Gastroesophageal sphincter (tissue), 4 donors: ENCODE measurements at regions not wholly inside any gene's neighbourhood (a gene's known extent, or its start where the extent isn't known, plus 50 kb on each side); places are given as distances from the start of the nearest gene placed in this dataset.

Experiments used
- ATAC-seq: fragments of 150-250 bp; one replicate; pipeline ENCODE4 v1.9.1; 2016; ENCODE audit warnings: mild to moderate bottlenecking, moderate library complexity
- H3K27ac ChIP-seq, 4 donors: fragments of 200-600 bp; sonication (generic) in 3 of 4; 1 replicate in 3 of 4; 2 replicates in 1 of 4; pipeline ENCODE4 v1.5.1; 2016 to 2019
- H3K27me3 ChIP-seq: fragments of 200-600 bp; sonication (generic); one replicate; pipeline ENCODE4 v1.5.1; 2019
- H3K36me3 ChIP-seq, 2 donors: fragments of 200-600 bp; sonication (generic); one replicate each; pipeline ENCODE4 v1.5.1; 2019; ENCODE audit warnings: control low read depth in 1 of 2
- H3K4me1 ChIP-seq, 3 donors: fragments of 200-600 bp; sonication (generic); 1 replicate in 2 of 3; 2 replicates in 1 of 3; pipeline ENCODE4 v1.5.1; 2016 to 2019; ENCODE audit warnings: control low read depth in 2 of 3
- H3K4me3 ChIP-seq, 2 donors: fragments of 200-600 bp; sonication (generic); one replicate each; pipeline ENCODE4 v1.5.1; 2019; ENCODE audit warnings: mild to moderate bottlenecking in 1 of 2, moderate library complexity in 1 of 2
- H3K9me3 ChIP-seq, 3 donors: fragments of 200-600 bp; sonication (generic); one replicate each; pipeline ENCODE4 v1.5.1; 2017 to 2019; ENCODE audit warnings: control low read depth in 2 of 3
- EP300 ChIP-seq: sonication (generic); formaldehyde crosslinking; IDR thresholded peaks from one replicate; pipeline ENCODE4 v1.6.1; 2017; ENCODE audit warnings: antibody characterized with exemption, mild to moderate bottlenecking
- POLR2A ChIP-seq, 2 donors: fragments of 450-650 bp; IDR thresholded peaks; one replicate each; pipeline ENCODE4 v1.6.1; 2017; ENCODE audit warnings: antibody characterized with exemption in 2 of 2, mild to moderate bottlenecking in 2 of 2, moderate library complexity in 1 of 2
- POLR2AphosphoS5 ChIP-seq: sonication (generic); formaldehyde crosslinking; IDR thresholded peaks from one replicate; pipeline ENCODE4 v1.6.1; 2017; ENCODE audit warnings: antibody characterized with exemption
- WGBS, 2 donors: methylation state at CpG; one replicate each; pipeline ENCODE4 v1.1.5; 2018; ENCODE audit warnings: low coverage in 1 of 2; 5-methylcytosine and 5-hydroxymethylcytosine counted together
- TF ChIP-seq, protein P1 (sequence below), 4 experiments: fragments of 200-600 bp in 2 of 4; fragments of 450-650 bp in 2 of 4; sonication (generic) in 1 of 4; IDR thresholded peaks; one replicate each; pipeline ENCODE4 v1.5.1; 2017 to 2019; ENCODE audit warnings: antibody characterized with exemption in 4 of 4, mild to moderate bottlenecking in 2 of 4, moderate library complexity in 2 of 4

DNA sequence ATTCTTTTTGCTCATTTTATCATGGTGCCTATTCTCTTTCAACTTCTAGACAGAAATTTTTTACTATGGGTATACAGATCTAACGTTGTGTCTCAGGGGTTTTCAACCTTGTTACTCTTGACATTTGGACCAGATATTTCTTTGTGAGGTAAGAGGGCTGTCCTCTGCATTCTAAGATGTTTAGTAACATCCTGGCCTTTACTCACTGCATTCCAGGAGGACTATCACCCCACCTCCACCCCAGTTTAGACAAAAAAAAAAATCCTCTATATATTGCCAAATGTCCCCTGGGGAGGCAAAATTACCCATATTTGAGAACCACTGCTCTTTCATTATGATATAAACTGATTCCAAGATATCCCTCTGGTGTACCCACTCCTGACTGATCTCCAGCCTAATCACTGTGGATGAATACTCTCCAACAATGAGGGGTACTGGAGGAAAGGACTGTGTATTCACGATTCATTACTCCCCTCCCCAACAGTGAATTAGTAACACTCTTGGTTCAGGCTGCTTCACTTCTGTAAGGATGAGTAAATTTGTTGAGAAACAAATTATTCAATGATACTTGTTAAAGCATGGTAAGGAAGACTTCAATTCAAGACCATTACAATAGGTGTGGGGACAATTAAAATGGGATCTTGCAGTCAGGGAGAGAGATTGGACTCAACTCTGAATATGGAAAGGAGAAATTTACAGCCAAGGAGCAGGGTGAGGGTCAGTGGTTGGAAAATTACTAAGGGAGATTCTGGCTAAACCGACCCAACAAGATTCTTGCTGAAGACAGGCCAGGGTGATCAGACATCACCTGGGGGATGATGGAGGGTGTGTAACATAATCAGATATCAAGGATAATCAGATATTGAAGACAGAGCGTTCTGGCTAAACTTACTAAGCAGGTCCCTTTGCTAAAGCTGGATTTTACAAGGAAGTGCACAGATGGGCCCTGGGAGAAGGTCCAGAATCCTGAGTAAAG lies 123.8 kb upstream of the DAZL start:
- H3K4me1 ChIP-seq, result no peaks in the 10 kb centered on the region
- H3K36me3 ChIP-seq, result no peaks in the 10 kb centered on the region
- no peak overlapping the region for H3K4me3 ChIP-seq
- ATAC-seq, result no peak
- peaks cover 0 to 27% (median 0%) of the 10 kb centered on the region in 3 donors for H3K9me3 ChIP-seq
- no peak overlapping the region for H3K27ac ChIP-seq
- TF ChIP-seq POLR2AphosphoS5, result no peak
- TF ChIP-seq, protein P1, sequence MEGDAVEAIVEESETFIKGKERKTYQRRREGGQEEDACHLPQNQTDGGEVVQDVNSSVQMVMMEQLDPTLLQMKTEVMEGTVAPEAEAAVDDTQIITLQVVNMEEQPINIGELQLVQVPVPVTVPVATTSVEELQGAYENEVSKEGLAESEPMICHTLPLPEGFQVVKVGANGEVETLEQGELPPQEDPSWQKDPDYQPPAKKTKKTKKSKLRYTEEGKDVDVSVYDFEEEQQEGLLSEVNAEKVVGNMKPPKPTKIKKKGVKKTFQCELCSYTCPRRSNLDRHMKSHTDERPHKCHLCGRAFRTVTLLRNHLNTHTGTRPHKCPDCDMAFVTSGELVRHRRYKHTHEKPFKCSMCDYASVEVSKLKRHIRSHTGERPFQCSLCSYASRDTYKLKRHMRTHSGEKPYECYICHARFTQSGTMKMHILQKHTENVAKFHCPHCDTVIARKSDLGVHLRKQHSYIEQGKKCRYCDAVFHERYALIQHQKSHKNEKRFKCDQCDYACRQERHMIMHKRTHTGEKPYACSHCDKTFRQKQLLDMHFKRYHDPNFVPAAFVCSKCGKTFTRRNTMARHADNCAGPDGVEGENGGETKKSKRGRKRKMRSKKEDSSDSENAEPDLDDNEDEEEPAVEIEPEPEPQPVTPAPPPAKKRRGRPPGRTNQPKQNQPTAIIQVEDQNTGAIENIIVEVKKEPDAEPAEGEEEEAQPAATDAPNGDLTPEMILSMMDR (IDR thresholded peaks at IDR 0.05), result no peak
- no peak for TF ChIP-seq POLR2A (IDR thresholded peaks at IDR 0.05)
- no peak for TF ChIP-seq EP300
- H3K27me3 ChIP-seq, result no peaks in the 10 kb centered on the region
- 60 to 91% methylated on average over 3 to 4 of the region's 4 CpGs for WGBS, 2 donors

DNA sequence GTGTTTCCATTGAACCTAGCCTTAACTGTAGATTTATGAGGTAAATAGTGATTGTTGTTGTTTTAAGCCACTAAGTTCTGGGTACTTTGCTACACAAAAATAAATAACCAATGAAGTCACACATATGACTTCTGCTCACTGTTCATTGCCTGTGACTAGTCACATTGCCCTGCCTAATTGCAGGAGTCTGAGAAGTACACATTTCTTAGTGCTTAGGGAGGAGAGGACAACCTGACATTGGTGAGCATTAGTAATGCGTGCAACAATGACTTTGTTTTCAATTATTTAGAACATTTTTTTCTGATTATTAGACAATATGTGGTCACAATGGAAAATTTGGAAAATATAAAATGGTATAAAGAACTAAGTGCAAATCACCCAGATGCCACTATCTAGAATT lies 133.2 kb upstream of the DAZL start:
- H3K4me3 ChIP-seq, result no peak overlapping the region
- H3K27me3 ChIP-seq, result no peaks in the 10 kb centered on the region
- H3K9me3 ChIP-seq, result peaks cover 0 to 15% (median 0%) of the 10 kb centered on the region in 3 donors
- no peak overlapping the region for H3K27ac ChIP-seq
- no peaks in the 10 kb centered on the region for H3K4me1 ChIP-seq
- ATAC-seq, result no peak
- 75 to 91% methylated on average over 1 of the region's 1 CpG for WGBS, 2 donors
- H3K36me3 ChIP-seq, result no peaks in the 10 kb centered on the region
- TF ChIP-seq, protein P1 (IDR thresholded peaks at IDR 0.05), result no peak
- no peak for TF ChIP-seq POLR2A (IDR thresholded peaks at IDR 0.05)
- TF ChIP-seq POLR2AphosphoS5, result no peak
- TF ChIP-seq EP300, result no peak

DNA sequence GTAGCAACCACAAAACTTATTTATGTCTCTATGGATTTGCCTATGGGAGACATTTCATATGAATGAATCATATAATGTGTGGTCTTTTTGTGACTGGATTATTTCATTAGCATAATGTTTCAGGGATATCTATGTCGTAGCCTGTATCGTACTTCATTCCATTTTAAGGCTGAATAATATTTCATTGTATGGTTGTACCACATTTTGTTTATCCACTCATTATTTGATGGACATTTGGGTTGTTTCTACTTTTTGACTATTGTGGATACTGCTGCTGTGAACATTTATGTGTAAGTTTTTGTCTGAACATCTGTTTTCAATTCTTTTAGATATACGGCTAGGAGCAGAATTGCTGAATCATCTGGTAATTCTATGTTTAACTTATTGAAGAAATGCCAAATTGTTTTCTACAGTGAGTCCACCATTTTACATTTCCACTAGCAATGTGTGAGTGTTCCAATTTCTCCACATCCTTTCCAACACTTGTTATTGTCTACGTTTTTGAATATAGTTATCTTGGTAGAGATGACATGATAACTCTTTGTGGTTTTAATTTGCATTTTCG lies 134.4 kb upstream of the DAZL start:
- TF ChIP-seq POLR2A (IDR thresholded peaks at IDR 0.05), result no peak
- TF ChIP-seq, protein P1 (IDR thresholded peaks at IDR 0.05), result no peak
- no peak for TF ChIP-seq EP300
- no peak for TF ChIP-seq POLR2AphosphoS5
- H3K27me3 ChIP-seq, result no peaks in the 10 kb centered on the region
- no peaks in the 10 kb centered on the region for H3K36me3 ChIP-seq
- H3K4me3 ChIP-seq, result no peak overlapping the region
- WGBS, 2 donors, result 71 to 87% methylated on average over 3 to 4 of the region's 5 CpGs
- H3K9me3 ChIP-seq, result peaks cover 0 to 13% (median 0%) of the 10 kb centered on the region in 3 donors
- no peak for ATAC-seq
- H3K4me1 ChIP-seq, result no peaks in the 10 kb centered on the region
- H3K27ac ChIP-seq, result no peak overlapping the region

DNA sequence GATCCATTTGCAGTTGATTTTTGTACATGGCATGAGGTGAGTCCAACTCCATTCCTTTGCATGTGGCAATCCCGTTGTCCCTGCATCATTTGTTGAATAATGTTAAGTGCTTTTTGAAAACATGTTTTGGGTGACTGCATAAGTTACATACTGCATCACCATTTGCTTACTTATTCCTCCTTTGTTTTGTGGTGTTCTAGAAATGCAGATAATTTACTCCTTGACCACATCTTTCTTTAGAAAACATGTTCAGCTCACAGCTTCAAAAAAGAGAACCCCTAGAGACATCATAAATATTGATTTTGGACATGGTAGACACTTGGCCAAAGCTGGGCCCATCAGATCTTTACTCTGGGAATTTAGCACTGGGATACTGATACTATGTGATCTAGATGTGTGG lies 135.3 kb upstream of the DAZL start:
- Histone ChIP-seq H3K4me3 (no peak overlapping the region), H3K36me3 (no peaks in the 10 kb centered on the region), H3K9me3 (peaks cover 0 to 6% (median 0%) of the 10 kb centered on the region in 3 donors), H3K27me3 (no peaks in the 10 kb centered on the region), H3K27ac (no peak overlapping the region), H3K4me1 (no peaks in the 10 kb centered on the region)
- ATAC-seq, result no peak
- WGBS, 2 donors, result 83 to 93% methylated on average over 1 of the region's 1 CpG
- no peak for TF ChIP-seq POLR2AphosphoS5
- TF ChIP-seq POLR2A (IDR thresholded peaks at IDR 0.05), result no peak
- no peak for TF ChIP-seq EP300
- TF ChIP-seq, protein P1 (IDR thresholded peaks at IDR 0.05), result no peak
